DMS 273 treated with DMSO at 0.1 percent for 48 hours (cell line): ENCODE measurements at regions not wholly inside any gene's neighbourhood (a gene's known extent, or its start where the extent isn't known, plus 50 kb on each side); places are given as distances from the start of the nearest gene placed in this dataset.
"Not testable (repeated sequence)": the region's sequence is repeated elsewhere in the genome, so short reads cannot be mapped to it uniquely, and the experiment has no call there.

ENCODE experiments used
- DNase-seq: peaks from one replicate; lab custom pipeline; 2025; lab: John Stamatoyannopoulos, UW

GRCh38 chr2:17362956-17363355 is 155.3 kb downstream of the RAD51AP2 start:
- no peak for DNase-seq

- no peak for DNase-seq
These were observed 162.5 kb downstream of the RAD51AP2 start for GRCh38 chr2:17355608-17356329.

- DNase-seq = no peak
These were observed 165.0 kb downstream of the RAD51AP2 start for GRCh38 chr2:17353263-17353662.

- not testable (repeated sequence) for DNase-seq
These were observed 175.5 kb downstream of the RAD51AP2 start for GRCh38 chr2:17342692-17343091.

DNA sequence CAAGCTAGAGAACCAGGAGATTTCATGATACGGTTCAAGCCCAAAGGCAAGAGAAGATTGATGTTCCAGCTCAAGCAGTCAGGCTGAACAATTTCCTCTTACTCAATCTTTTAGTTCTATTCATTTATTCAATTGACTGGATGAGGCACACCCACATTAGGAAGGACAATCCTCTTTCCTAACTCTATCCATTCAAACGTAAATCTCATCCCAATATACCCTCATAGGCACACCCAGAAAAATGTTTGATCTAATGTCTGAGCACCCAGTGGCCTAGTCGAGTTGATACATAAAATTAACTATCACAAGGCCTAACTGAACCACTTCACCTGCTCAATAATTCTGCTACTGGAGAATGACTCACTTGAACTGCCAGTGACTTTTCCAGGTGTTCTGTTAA is 180.7 kb downstream of the RAD51AP2 start:
- DNase-seq = no peak

GRCh38 chr2:17336458-17336857 is 181.8 kb downstream of the RAD51AP2 start:
- DNase-seq = no peak

- no peak for DNase-seq
These were observed 183.9 kb downstream of the RAD51AP2 start for GRCh38 chr2:17334300-17334699.

DNA sequence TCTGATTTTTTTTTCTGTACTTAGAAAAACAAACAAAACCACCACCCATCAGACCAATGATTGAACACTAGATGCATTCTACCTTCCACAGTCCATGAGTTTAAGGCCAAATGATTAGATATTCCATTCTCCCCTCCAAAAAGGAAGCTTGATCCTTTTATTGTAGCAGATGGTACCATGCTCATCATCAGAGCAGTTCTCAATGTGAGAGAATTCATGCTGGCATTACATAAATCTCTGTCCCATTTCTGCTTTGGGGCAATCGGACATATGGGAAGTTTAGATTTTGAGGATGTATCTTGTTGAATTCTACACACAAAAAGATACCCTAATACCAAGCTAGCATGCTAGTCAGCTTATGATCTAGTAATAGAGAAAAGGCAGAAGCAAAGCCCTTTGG is 186.6 kb downstream of the RAD51AP2 start:
- DNase-seq = no peak

- no peak for DNase-seq
These were observed 190.1 kb downstream of the RAD51AP2 start for GRCh38 chr2:17328161-17328560.

GRCh38 chr2:17327649-17328048 is 190.6 kb downstream of the RAD51AP2 start:
- no peak for DNase-seq

- no peak for DNase-seq
These were observed 191.5 kb downstream of the RAD51AP2 start for GRCh38 chr2:17326717-17327116.

DNA sequence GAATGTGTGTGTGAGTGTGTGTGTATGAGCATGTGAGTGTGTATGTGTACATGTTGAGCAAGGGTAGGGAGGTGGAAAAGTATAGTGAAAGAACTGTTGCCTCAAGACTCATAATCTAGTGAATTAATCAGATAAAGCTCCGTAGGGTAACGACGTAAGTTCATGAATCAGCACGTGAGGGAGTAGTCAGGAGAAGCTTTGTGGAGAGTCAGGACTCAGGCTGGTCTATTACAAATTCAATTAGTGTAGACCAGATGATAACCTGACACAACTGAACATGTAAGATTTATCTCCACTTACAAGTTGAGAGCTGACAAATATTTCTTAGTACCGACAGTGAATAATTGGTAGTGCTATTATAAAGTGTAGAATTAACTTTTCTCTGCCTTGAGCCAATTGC is 194.5 kb downstream of the RAD51AP2 start:
- no peak for DNase-seq

DNA sequence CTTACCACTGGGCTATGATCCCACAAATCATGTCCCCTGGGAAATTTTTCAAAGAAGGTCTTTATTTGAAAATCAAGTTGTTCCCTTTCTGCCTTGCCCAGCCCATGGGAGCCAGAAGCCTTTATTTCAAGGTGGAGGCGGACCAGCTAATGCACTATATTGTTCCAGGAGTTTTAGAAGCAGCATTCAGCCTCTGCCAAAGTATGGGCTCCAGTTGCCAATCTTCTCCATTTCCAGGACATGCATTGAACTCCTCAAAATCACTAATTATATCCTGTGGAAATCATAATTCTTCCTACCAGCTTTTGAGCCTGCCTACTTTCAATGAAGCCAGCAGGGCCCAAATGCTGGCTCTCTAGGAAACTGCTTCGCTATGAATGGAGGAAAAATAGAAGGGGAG is 195.8 kb downstream of the RAD51AP2 start:
- no peak for DNase-seq

- no peak for DNase-seq
These were observed 199.2 kb downstream of the RAD51AP2 start for GRCh38 chr2:17319090-17319489.

DNA sequence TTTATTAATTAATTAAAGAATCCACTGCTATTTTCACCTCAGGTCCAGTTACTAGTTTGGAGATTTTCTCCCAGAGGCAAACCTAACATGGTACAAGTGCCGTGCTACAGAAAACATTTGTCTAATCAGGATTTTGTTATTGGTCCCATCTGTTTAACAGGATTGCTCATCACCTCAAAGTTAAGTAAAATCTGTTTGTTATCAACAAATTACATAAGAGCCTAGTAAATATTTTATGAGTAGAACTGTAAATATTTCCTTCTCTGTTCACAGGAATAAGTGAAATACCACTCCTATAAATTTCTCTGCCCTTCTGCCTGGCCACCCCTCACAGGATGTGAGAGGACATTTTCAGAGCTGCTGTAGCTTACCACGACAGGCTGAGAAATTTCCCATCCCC is 200.2 kb downstream of the RAD51AP2 start:
- no peak for DNase-seq

DNA sequence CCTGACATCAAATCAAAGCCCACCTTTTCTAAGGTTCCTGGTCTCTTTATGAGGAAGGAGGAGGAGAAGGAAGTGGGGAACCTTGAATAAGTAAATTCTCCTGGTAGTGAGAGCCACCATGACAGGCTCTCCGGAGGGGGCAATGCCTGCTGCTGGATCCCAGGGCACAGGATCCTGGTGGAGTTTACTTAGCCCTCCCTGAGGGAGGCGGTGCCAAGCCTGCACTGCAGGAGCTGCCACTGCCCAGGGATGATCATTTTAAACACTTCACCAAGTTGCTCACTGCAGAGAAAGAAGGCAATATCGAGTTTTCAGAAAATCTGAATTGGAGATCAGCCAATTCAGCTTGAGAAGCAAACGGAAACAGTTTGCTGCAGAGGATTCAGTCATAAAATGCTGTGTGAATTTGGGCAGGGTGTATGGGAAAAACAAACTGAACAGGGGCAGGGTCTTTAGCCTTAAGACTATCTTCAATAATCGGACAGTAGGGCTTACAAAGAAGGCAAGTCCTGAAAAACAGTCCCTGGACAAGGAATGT is 200.7 kb downstream of the RAD51AP2 start:
- DNase-seq = no peak

DNA sequence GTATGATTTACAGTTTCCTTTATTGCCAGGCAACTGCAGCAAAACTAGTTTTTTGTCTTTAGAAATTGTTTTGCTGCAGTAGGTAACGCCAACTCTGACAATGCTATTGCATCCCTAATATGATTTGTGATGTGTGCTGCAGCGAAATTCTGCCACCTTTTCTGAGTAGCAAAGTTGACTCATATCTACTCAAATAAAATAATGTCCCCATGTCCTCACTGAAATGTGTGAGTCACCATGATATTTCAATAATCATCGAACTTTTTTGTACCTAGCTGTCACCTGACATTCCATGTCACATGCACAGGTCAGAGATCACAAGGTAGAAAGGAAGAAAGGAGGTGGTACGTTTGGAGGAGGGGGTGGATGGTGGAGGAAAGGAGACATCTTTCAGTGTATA is 205.0 kb downstream of the RAD51AP2 start:
- no peak for DNase-seq

GRCh38 chr2:17311771-17312511 is 206.3 kb downstream of the RAD51AP2 start:
- no peak for DNase-seq

GRCh38 chr2:17311106-17311619 is 207.1 kb downstream of the RAD51AP2 start:
- DNase-seq = no peak

GRCh38 chr2:17309741-17310339 is 208.4 kb downstream of the RAD51AP2 start:
- DNase-seq = no peak

- DNase-seq = no peak
These were observed 209.1 kb downstream of the RAD51AP2 start for GRCh38 chr2:17309181-17309580.

DNA sequence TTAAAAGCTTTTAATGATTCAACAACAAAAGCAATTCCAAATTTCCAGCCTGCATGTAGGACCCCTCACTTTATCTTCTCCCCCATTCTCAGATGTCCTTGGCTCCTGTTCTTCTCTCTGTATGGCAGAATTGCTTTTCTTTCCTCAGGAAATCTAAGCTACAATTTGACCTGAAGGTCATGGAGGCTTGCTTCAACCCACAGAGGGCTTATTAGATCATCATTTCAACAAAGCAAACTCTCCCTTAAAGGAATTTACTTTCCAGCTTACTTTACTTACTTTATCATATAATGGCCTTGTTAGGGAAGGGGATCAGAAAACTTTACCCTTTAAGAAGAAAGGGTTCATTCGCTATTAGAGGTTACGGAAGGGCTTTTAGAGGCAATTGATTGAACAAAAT is 211.5 kb downstream of the RAD51AP2 start:
- DNase-seq = no peak

DNA sequence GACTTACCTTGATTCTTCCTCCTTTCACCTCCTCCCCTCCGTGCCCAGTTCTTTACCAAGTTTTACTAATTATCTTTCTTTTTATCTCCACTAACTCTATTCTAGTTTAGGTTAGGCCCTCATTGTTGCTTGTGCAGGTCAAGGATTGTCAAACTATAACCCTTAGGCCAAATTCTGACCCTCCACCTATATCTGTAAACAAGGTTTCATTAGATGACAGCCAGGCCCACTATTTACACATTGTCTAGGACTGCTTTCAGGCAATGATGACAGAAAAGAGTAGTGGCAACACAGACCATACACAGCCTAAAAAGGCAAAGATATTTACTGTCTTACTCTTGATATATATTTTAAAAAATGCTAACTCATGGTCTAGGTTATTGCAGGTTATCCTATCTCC is 212.0 kb downstream of the RAD51AP2 start:
- DNase-seq = no peak
